GM18951 (cell line): ENCODE measurements at regions not wholly inside any gene's neighbourhood (a gene's known extent, or its start where the extent isn't known, plus 50 kb on each side); places are given as distances from the start of the nearest gene placed in this dataset.

ENCODE experiments used
- POLR2A ChIP-seq: IDR thresholded peaks from 4 replicates; pipeline ENCODE4 v1.6.1; 2011; ENCODE audit warnings: mild to moderate bottlenecking; ENCODE audit not compliant: insufficient read length, insufficient read depth; ENCODE audit errors: extremely low read depth
- in situ Hi-C: fragments of 300-500 bp; cut with MboI; formaldehyde crosslinking; loops from one replicate; pipeline ENCODE4 v1.12.0; 2022; ENCODE audit warnings: low sequenced_read_pairs, mixed read lengths, inconsistent platforms; ENCODE audit not compliant: unreplicated experiment

DNA sequence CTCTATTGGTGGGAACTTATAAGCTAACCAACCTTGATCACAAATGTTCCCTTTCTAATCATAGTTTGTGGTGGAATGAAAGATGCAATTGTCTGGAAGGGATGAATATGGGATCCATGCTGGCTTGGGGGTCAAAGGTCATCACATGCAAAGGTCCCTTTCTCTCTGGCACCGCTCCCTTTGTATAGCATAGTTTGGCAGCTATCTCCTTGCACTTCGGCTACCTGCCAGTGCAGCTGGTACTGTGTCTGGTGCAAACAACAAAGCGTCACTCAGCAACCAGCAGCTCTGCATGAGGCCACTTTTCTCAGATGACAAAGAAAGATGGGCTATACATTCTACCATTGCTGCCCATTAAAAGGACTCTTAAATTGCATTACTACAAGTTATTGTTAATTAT is 188.2 kb upstream of the NFIA start:
- TF ChIP-seq POLR2A = no peak
- in situ Hi-C loops = no loop called here

DNA sequence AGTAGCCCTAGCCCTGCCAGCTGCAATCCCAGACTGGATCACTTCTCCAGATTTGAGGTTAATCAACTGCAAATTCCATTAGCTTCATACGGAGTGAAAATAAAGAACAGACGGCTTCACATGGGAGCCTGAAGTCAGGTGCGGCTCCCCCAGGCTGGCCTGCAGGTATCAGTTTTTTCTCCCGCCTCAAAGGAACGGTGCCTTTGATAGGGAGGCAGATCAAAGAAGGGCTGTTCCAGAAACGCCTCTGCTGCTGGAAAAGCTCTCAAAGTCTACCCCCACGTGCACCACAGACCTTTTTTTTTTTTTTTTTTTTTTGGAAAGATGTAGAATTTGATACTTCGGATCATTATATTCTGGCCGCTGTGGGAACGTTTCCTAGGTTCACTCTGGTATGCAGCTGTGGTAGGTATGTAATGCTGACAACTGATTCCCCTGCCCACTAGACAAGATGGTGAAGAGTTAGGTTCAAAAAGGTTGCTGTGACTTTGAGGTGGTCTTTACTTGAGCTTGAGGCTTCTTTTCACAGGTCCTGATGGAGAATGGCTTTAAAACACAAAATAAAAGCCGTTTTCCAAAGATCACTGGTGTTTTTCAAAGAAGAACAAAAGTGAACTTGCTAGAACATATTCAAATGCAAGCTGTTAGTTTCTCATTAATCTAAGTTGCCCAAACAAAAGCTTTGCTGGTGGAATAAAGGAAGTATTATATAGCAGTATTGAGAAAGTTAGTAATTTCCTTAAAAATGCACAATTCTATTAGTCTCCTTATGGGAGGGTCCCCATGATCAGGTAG is 189.0 kb upstream of the NFIA start:
- in situ Hi-C loops = no loop called here
- no peak for TF ChIP-seq POLR2A

DNA sequence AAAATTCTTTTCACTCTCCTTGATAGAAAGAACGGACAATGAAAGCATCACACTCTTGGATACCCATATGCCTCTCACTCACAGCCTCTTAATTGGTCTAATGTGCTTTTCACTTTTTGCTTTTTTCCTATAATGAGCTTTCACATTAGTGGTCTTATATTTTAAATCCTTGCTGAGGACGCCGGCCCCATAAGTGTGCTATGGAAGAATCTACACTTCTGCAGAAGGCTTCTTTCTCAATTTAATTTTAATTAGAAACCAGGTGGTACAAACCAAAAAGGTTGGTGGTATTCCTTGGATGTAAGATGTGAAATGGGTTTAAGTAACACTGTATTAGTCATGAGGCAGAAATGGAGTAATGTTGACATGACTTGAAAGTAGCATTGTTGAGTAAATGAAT is 190.6 kb upstream of the NFIA start:
- no peak for TF ChIP-seq POLR2A
- in situ Hi-C loops = no loop called here

DNA sequence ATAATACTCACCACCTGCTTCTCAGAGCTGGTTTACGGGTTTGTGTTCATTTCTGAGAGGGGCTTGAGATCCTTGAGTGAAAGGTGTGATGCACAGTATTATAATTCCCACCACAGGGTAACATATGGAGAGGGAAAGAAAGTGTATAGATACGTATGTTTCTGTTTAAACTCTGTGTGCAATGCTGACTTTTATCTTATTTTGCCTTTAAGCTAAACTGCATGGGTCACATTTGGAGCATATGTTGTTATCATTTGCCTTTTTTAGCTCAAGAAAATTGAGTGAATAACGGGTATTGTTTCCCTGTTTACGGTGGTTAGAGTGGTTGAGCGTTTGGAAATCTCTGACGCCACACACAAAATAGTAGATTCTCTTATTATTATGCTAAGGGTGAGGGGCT is 191.1 kb upstream of the NFIA start:
- in situ Hi-C loops = no loop called here
- TF ChIP-seq POLR2A = no peak

DNA sequence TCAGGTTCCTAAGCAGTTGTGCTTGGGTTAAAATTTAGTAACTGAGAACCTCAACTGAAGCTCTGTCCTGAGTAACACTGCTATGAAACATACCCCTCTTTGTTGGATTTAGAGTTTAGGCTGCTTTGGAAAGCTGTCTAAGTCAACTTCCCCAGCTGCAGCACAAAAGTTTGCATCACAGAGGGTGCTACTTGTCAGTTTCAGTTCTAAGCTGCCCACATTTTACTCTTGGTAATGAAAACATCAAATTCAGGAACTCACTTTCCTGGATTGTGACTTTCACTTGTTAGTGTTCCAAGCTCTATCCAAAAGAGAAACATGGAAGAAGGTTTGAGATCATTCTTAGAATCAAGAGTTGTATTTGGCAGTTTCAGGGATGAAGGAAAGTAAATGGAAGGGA is 191.7 kb upstream of the NFIA start:
- TF ChIP-seq POLR2A = no peak
- in situ Hi-C loops = no loop called here

DNA sequence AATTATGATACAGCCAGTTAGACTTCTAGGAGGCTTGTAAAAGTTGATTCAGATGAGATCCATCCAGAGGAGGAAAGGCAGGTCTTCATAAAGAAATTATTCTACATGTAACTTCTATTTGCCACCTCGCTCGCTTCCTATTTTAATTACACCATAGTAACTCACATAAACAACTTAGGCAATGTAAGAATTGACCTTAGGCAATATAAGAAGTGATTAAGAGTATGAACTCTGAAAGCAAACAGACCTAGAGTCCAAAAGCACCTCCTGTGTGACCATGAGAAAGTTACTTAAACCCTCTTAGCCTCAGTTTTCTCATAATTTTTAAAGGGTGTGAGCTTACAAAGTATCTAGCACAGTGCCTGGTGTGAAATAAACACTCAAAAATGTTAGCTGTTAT is 192.7 kb upstream of the NFIA start:
- in situ Hi-C loops = no loop called here

DNA sequence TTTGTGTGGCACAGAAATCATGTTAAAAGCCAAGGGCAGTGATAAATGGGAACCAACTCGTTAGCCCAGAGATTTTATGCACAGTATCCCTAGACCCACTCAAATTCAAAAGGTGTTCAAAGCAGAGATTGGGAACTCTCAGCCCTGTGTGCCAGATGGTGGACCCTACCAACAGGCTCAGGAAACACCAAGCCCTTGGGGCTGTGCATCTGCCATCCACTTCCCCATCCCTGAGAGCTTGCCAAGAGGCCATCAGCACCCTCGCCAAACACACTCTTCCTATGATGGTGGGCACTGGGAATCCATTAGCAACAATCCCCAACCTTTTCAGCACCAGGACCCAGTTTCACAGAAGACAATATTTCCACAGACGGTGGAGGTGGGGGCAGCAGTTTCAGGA is 194.2 kb upstream of the NFIA start:
- no peak for TF ChIP-seq POLR2A
- in situ Hi-C loops = no loop called here

More for the DNA sequence above, 192.7 kb upstream of the NFIA start:
- TF ChIP-seq POLR2A = no peak

DNA sequence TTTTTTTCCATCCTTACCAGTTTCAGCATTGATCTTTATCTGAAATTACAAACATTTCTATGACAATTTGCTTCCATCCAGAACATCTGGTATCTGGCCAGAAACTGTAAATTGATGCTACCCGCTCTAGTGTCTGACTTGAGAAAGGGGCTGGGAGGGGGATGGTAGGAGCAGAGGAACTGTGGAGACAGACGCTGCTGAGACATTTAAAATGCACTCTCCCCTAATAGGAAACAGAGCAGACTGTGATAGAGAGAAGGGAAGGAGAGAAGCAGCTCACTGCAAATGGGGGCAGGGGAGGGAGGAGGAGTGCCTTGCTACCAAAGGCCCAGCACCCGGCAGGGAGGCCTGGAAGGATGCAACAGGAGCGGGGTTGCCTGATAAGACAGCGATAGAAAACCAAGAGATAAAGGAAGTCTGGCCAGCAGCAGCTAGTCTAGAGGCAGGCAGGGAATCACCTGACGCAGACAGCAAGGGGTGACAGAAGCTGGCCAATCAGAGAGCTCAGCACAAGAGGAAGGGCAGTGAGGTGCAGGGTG is 195.5 kb upstream of the NFIA start:
- in situ Hi-C loops = no loop called here
- no peak for TF ChIP-seq POLR2A

DNA sequence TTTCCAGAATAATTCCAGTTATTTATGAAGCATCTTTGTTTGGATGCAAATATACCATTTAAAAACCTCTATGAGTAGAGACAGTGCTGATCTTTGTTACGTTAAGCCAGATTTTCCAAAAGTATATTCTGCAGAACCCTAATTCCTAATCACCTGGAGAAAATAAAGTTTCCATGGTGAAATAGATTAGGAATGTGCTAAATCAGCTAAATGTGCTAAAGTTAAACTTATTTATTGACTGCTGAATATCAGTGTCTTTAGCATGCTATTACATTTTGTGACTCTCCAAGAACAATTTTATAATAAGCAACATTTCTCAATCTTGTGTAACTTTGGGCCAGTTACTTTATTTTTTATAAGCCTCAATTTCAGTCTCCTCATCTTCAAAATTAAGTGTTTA is 196.3 kb upstream of the NFIA start:
- TF ChIP-seq POLR2A = no peak
- in situ Hi-C loops = no loop called here

DNA sequence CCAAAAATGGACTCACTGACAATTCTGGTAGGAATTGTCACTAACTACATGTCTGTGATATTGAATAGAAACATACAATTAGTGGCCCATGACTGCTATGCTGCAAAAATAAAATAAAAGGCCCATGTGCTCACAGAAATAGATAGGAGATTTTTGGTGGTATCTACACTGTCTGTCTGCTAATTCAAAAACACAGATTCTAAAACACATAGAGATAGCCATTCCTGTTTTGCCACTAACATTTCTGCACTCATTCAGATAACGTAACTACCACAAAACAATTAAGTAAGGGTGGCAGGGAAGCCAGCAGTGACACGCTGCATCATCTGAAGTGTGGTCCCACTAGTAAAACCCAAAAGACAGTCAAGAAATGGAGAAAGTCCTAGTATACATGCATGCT is 202.2 kb upstream of the NFIA start:
- TF ChIP-seq POLR2A = no peak
- in situ Hi-C loops = no loop called here

DNA sequence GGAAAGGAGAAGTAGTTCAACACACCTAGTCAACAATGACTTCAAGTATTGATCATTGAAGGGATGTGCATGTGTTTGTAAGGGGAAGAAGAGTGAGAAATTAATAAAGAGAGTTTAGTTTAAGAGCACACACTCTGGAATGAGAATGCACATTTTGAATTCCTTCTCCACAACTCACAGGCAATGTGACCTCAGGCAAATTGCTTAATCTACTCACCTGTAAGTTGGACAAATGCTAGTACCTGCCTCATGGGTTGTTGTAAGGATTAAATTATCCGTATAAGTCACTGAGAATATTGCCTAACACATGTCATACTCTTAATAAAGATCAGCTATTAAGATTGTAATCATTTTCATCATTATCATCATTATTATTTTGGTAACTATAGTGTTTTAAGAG is 204.0 kb upstream of the NFIA start:
- no peak for TF ChIP-seq POLR2A
- in situ Hi-C loops = no loop called here

DNA sequence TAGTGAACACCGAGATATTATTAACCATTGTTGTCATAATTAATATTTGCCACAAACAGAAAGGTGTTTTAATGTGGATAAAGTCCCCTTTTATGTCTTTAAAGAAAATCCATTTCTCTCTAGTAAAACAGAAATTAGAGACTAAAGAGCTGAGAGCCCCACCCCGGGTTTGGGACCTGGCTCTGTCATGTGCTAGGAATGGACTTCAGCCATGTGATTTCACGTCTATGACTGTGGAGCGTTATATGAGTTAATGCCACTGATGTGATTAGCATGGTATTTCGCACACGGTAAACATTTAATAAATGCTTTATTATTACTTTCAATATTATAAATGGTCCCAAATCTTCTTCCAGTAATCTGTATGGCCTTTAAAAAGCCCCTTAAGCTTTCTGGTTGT is 205.0 kb upstream of the NFIA start:
- in situ Hi-C loops = no loop called here
- TF ChIP-seq POLR2A = no peak

DNA sequence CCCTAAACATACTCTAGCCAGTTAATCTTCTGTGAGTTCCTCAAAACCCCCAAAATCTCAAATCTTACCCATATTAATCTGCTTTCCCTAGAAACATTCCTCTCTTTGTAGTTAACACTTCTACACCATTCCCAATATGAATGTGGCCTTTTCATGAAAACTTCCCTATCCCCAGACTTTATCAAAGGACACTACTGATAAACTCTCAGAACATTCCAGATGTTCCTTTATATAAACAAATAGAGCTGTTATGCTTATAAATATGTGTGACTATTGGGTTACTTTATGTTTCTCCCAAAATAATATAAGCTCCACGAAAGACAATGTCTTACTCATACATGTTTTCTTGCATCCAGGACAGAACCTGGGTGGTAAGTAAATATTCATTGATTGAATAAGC is 205.4 kb upstream of the NFIA start:
- no peak for TF ChIP-seq POLR2A
- in situ Hi-C loops = no loop called here

DNA sequence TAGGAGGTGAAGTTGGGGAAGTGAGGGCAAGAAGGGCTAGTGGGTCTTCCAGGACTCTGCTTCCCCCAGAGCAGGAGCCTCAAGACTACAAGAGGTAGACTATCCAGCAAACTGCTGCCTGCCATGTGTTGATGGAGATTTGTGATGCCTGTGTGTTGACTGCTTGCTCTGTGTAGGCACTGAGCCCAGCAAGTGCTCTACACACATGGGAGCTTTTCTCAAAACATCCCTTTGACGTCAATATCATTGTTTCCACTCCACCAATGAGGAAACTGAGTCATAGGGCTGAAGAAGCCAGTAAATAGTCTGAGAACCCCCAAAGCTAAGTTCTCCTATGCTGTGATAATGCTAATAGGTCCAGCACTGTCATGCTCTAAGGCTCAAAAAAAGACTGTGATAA is 207.2 kb upstream of the NFIA start:
- TF ChIP-seq POLR2A = no peak
- in situ Hi-C loops = no loop called here
